HEK293T (cell line): ENCODE measurements at regions not wholly inside any gene's neighbourhood (a gene's known extent, or its start where the extent isn't known, plus 50 kb on each side); places are given as distances from the start of the nearest gene placed in this dataset.

Source experiments
- CTCF ChIA-PET: fragments of 350-600 bp; formaldehyde crosslinking; extraction: SDS; loops from one replicate; lab custom pipeline; 2021; ENCODE audit warnings: antibody characterized with exemption, inconsistent platforms; lab: Yijun Ruan, JAX
- POLR2A ChIA-PET: fragments of 350-600 bp; formaldehyde crosslinking; extraction: SDS; loops from one replicate; lab custom pipeline; 2020; ENCODE audit warnings: antibody characterized with exemption, inconsistent platforms; lab: Yijun Ruan, JAX
- DNase-seq: peaks from one replicate; pipeline ENCODE4 v3.0.0; 2012; ENCODE audit warnings: mixed read lengths; ENCODE audit errors: extremely low spot score
- ARNT ChIP-seq: fragments of 450-650 bp; IDR thresholded peaks from 2 replicates; pipeline ENCODE4 v1.6.1; 2017; ENCODE audit warnings: mild to moderate bottlenecking
- BHLHE40 ChIP-seq: fragments of 450-650 bp; IDR thresholded peaks from 2 replicates; pipeline ENCODE4 v1.6.1; 2016; ENCODE audit warnings: mild to moderate bottlenecking, moderate library complexity, borderline replicate concordance
- CTBP1 ChIP-seq: fragments of 450-650 bp; IDR thresholded peaks from 2 replicates; pipeline ENCODE4 v1.6.1; 2016; ENCODE audit warnings: borderline replicate concordance
- ELF4 ChIP-seq: fragments of 450-650 bp; IDR thresholded peaks from 2 replicates; pipeline ENCODE4 v1.6.1; 2017; ENCODE audit warnings: antibody characterized with exemption
- FOXA1 ChIP-seq: fragments of 450-650 bp; IDR thresholded peaks from 2 replicates; pipeline ENCODE4 v1.6.1; 2016; ENCODE audit warnings: mild to moderate bottlenecking
- FOXK2 ChIP-seq: fragments of 450-650 bp; IDR thresholded peaks from 2 replicates; pipeline ENCODE4 v1.6.1; 2016; ENCODE audit warnings: mild to moderate bottlenecking
- FOXM1 ChIP-seq: fragments of 450-650 bp; IDR thresholded peaks from 2 replicates; pipeline ENCODE4 v1.6.1; 2017; ENCODE audit warnings: mild to moderate bottlenecking, borderline replicate concordance
- HDGF ChIP-seq: fragments of 450-650 bp; IDR thresholded peaks from 2 replicates; pipeline ENCODE4 v1.6.1; 2017; ENCODE audit warnings: antibody characterized with exemption, borderline replicate concordance
- L3MBTL2 ChIP-seq: fragments of 450-650 bp; conservative IDR thresholded peaks from 2 replicates; pipeline ENCODE4 v1.6.1; 2016; ENCODE audit warnings: mild to moderate bottlenecking
- LEF1 ChIP-seq: fragments of 450-650 bp; IDR thresholded peaks from 2 replicates; pipeline ENCODE4 v1.6.1; 2017; ENCODE audit warnings: mild to moderate bottlenecking, borderline replicate concordance
- NFRKB ChIP-seq: fragments of 450-650 bp; IDR thresholded peaks from 2 replicates; pipeline ENCODE4 v1.6.1; 2016; ENCODE audit warnings: mild to moderate bottlenecking, moderate library complexity
- PKNOX1 ChIP-seq: fragments of 450-650 bp; IDR thresholded peaks from 2 replicates; pipeline ENCODE4 v1.6.1; 2016
- SP1 ChIP-seq: fragments of 450-650 bp; IDR thresholded peaks from 2 replicates; pipeline ENCODE4 v1.6.1; 2017
- SUZ12 ChIP-seq: fragments of 450-650 bp; IDR thresholded peaks from 2 replicates; pipeline ENCODE4 v1.6.1; 2016; ENCODE audit warnings: mild to moderate bottlenecking
- TARDBP ChIP-seq: fragments of 450-650 bp; IDR thresholded peaks from 2 replicates; pipeline ENCODE4 v1.6.1; 2016
- ZNF384 ChIP-seq: fragments of 450-650 bp; IDR thresholded peaks from 2 replicates; pipeline ENCODE4 v1.6.1; 2016

- no peak for DNase-seq
- TF ChIP-seq FOXA1, result no peak
- no peak for TF ChIP-seq HDGF
- TF ChIP-seq SP1, result no peak
- no peak for TF ChIP-seq FOXM1
- TF ChIP-seq ELF4, result no peak
- no peak for TF ChIP-seq CTBP1
- TF ChIP-seq TARDBP, result no peak
- TF ChIP-seq SUZ12, result no peak
- no peak for TF ChIP-seq L3MBTL2
- no peak for TF ChIP-seq LEF1
- no peak for TF ChIP-seq NFRKB
- TF ChIP-seq BHLHE40, result no peak
- TF ChIP-seq FOXK2, result no peak
- TF ChIP-seq PKNOX1, result no peak
- TF ChIP-seq ZNF384, result no peak
- no peak for TF ChIP-seq ARNT
- ChIA-PET POLR2A (no interaction called here), CTCF (no interaction called here)
Measured at GRCh38 chr20:16197696-16198095, 375.6 kb downstream of the KIF16B start.

GRCh38 chr20:16195671-16196070 lies 377.6 kb downstream of the KIF16B start:
- ChIA-PET CTCF (no interaction called here), POLR2A (no interaction called here)
- DNase-seq, result no peak
- no peak for TF ChIP-seq BHLHE40
- no peak for TF ChIP-seq ELF4
- TF ChIP-seq NFRKB, result no peak
- TF ChIP-seq ARNT, result no peak
- TF ChIP-seq SP1, result no peak
- no peak for TF ChIP-seq PKNOX1
- TF ChIP-seq L3MBTL2, result no peak
- no peak for TF ChIP-seq ZNF384
- no peak for TF ChIP-seq FOXM1
- TF ChIP-seq FOXA1, result no peak
- no peak for TF ChIP-seq HDGF
- no peak for TF ChIP-seq CTBP1
- no peak for TF ChIP-seq FOXK2
- no peak for TF ChIP-seq TARDBP
- TF ChIP-seq SUZ12, result no peak
- no peak for TF ChIP-seq LEF1

- ChIA-PET CTCF (no interaction called here), POLR2A (no interaction called here)
- DNase-seq, result no peak
- TF ChIP-seq SUZ12 (no peak), TARDBP (no peak), FOXM1 (no peak)
Measured at GRCh38 chr20:16194617-16195360, 378.5 kb downstream of the KIF16B start.

GRCh38 chr20:16191496-16191895 lies 381.8 kb downstream of the KIF16B start:
- no peak for DNase-seq
- TF ChIP-seq FOXK2, result no peak
- ChIA-PET CTCF (interaction anchor here (0.6 kb wide), 1 partner anchor 675 kb away, joined by 4 read pairs; no protein-coding TSS in a partner anchor), POLR2A (interaction anchor here (0.8 kb wide), 1 partner anchor 18 kb away, joined by 3 read pairs; no protein-coding TSS in a partner anchor)

- TF ChIP-seq SP1, result no peak
- CTCF ChIA-PET, result no interaction called here
- POLR2A ChIA-PET, result no interaction called here
- DNase-seq, result no peak
Measured at GRCh38 chr20:16189371-16189770, 383.9 kb downstream of the KIF16B start.

GRCh38 chr20:16187956-16188616 lies 385.2 kb downstream of the KIF16B start:
- no peak for DNase-seq
- CTCF ChIA-PET, result no interaction called here
- POLR2A ChIA-PET, result no interaction called here
- TF ChIP-seq FOXK2 (no peak), FOXA1 (no peak), TARDBP (no peak), ELF4 (no peak)

- ChIA-PET POLR2A (no interaction called here), CTCF (no interaction called here)
- TF ChIP-seq SP1 (no peak), FOXA1 (no peak), ELF4 (no peak), CTBP1 (no peak), ZNF384 (no peak), LEF1 (no peak), HDGF (no peak), PKNOX1 (no peak), SUZ12 (no peak), ARNT (no peak), L3MBTL2 (no peak), BHLHE40 (no peak), FOXM1 (no peak), FOXK2 (no peak), TARDBP (no peak), NFRKB (no peak)
- no peak for DNase-seq
Measured at GRCh38 chr20:16179919-16180318, 393.3 kb downstream of the KIF16B start.
